ENCODE measurements at regions not wholly inside any gene's neighbourhood (a gene's known extent, or its start where the extent isn't known, plus 50 kb on each side); places are given as distances from the start of the nearest gene placed in this dataset.

DNA sequence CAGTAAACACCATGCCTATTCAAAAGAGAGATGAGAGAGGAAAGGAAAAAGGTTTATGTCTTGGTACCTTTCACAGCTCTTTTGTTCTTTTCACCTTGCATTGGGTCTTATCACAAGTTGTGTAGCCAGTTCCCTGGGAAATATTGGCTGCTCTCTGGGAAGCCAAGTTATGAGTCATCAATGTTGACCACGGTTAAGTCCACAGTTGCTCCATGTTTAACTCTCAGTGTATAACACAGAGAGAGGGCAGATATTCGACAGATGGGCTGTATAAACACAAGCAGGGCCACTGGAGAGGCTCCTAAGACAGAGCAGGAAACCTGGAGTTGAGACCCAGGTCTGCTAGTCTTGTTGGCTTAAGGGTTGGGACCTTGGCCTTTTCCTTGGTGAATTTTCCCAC is 718.6 kb downstream of the QKI start:
- BruUV-seq (replicated peaks) = no TSS peak
- peak; percentile 13 for DNase-seq
- CTCF ChIA-PET = interaction anchor here (1.1 kb wide), 1 partner anchor 31 kb away, joined by 3 read pairs; no protein-coding TSS in a partner anchor
- no peak overlapping the region for H3K4me3 Mint-ChIP-seq (ENCODE audit: low read depth, unreplicated experiment)
- intact Hi-C loops (cut with micrococcal nuclease; ENCODE audit: unreplicated experiment) = no loop called here
- no peaks in the 10 kb centered on the region for H3K27me3 Mint-ChIP-seq (ENCODE audit: unreplicated experiment)
- no peak for TF ChIP-seq CTCF (IDR thresholded peaks at IDR 0.05; ENCODE audit: unreplicated experiment)
- no peak overlapping the region for H3K27ac Mint-ChIP-seq (ENCODE audit: unreplicated experiment)
- H3K9me3 Mint-ChIP-seq (ENCODE audit: low read depth, unreplicated experiment) = peaks cover 4% of the 10 kb centered on the region
- no peaks in the 10 kb centered on the region for H3K4me1 Mint-ChIP-seq (ENCODE audit: low read depth, unreplicated experiment)
- H3K36me3 Mint-ChIP-seq (ENCODE audit: insufficient read depth, unreplicated experiment) = no peaks in the 10 kb centered on the region

DNA sequence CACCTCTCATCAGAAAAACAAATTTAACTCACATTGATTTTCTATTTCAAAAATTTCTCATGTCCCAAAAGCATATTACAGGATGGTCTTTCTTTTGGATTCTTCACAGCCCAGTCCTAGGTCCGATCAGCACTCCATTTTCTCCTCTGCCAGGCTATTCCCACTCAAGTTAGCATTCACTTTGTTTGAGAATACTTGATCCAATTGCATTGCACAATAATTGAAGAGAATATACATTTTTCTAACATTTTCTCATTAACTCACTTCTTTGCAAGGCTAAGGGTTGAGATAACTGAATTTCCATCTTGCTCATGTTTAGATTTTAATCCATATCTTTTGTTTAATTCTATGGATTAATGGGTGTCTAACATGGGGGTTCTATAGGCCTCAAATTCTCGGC is 716.1 kb downstream of the QKI start:
- Mint-ChIP-seq H3K4me3 (ENCODE audit: low read depth, unreplicated experiment) (no peak overlapping the region), H3K27me3 (ENCODE audit: unreplicated experiment) (no peaks in the 10 kb centered on the region), H3K36me3 (ENCODE audit: insufficient read depth, unreplicated experiment) (no peaks in the 10 kb centered on the region), H3K9me3 (ENCODE audit: low read depth, unreplicated experiment) (peaks cover 5% of the 10 kb centered on the region), H3K27ac (ENCODE audit: unreplicated experiment) (no peak overlapping the region), H3K4me1 (ENCODE audit: low read depth, unreplicated experiment) (no peaks in the 10 kb centered on the region)
- BruUV-seq (replicated peaks) = no TSS peak
- CTCF ChIA-PET = no interaction called here
- no peak for TF ChIP-seq CTCF (IDR thresholded peaks at IDR 0.05; ENCODE audit: unreplicated experiment)
- intact Hi-C loops (cut with micrococcal nuclease; ENCODE audit: unreplicated experiment) = no loop called here
- no peak for DNase-seq

DNA sequence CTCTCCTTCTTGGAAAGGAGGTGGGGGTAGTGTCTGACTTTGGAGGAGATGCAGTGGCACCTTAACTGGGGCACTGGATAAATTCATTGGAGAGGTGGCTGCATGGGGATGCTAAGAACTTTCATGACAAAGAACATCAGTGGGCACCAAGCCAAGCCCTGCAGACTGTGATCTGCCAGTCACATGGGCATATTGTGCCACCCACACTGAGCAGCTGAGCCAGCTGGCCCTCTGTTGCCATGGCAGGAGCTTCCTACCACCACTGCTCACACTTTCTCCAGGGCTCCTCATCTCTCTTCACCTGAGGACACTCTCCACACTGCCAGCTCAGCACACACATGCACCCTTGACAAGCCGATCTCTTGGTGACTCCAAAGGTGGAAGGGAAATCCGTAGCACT is 715.6 kb downstream of the QKI start:
- no peaks in the 10 kb centered on the region for H3K4me1 Mint-ChIP-seq (ENCODE audit: low read depth, unreplicated experiment)
- no TSS peak for BruUV-seq (replicated peaks)
- no peak overlapping the region for H3K4me3 Mint-ChIP-seq (ENCODE audit: low read depth, unreplicated experiment)
- no peak overlapping the region for H3K27ac Mint-ChIP-seq (ENCODE audit: unreplicated experiment)
- CTCF ChIA-PET = no interaction called here
- H3K36me3 Mint-ChIP-seq (ENCODE audit: insufficient read depth, unreplicated experiment) = no peaks in the 10 kb centered on the region
- no peak for DNase-seq
- no peak for TF ChIP-seq CTCF (IDR thresholded peaks at IDR 0.05; ENCODE audit: unreplicated experiment)
- peaks cover 5% of the 10 kb centered on the region for H3K9me3 Mint-ChIP-seq (ENCODE audit: low read depth, unreplicated experiment)
- intact Hi-C loops (cut with micrococcal nuclease; ENCODE audit: unreplicated experiment) = no loop called here
- no peaks in the 10 kb centered on the region for H3K27me3 Mint-ChIP-seq (ENCODE audit: unreplicated experiment)

DNA sequence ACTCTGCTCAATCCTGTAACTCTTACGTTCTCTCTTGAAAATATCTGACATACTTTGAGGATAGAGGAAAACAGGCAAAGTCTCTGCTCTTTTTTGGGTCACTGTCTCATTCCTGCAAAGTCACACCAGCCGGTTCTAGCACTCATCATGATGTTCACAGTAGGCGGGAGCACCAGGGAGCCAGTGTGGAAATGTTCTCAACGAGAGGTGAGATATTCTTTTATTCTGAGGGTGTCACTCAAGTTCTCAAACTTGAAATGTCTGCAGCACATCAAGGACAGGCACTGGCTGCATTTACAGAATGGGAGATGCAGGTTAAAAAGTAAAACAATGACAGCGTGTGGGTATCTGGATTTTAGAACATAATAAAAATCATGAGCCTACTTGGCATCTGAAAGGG is 714.7 kb downstream of the QKI start:
- Mint-ChIP-seq H3K4me3 (ENCODE audit: low read depth, unreplicated experiment) (no peak overlapping the region), H3K27ac (ENCODE audit: unreplicated experiment) (no peak overlapping the region), H3K36me3 (ENCODE audit: insufficient read depth, unreplicated experiment) (no peaks in the 10 kb centered on the region), H3K9me3 (ENCODE audit: low read depth, unreplicated experiment) (peaks cover 6% of the 10 kb centered on the region), H3K4me1 (ENCODE audit: low read depth, unreplicated experiment) (no peaks in the 10 kb centered on the region), H3K27me3 (ENCODE audit: unreplicated experiment) (no peaks in the 10 kb centered on the region)
- TF ChIP-seq CTCF (IDR thresholded peaks at IDR 0.05; ENCODE audit: unreplicated experiment) = no peak
- CTCF ChIA-PET = no interaction called here
- DNase-seq = no peak
- no TSS peak for BruUV-seq (replicated peaks)
- intact Hi-C loops (cut with micrococcal nuclease; ENCODE audit: unreplicated experiment) = no loop called here

GRCh38 chr6:164128101-164128500 is 713.6 kb downstream of the QKI start:
- DNase-seq = no peak
- BruUV-seq (replicated peaks) = no TSS peak
- intact Hi-C loops (cut with micrococcal nuclease; ENCODE audit: unreplicated experiment) = no loop called here
- Mint-ChIP-seq H3K4me3 (ENCODE audit: low read depth, unreplicated experiment) (no peak overlapping the region), H3K9me3 (ENCODE audit: low read depth, unreplicated experiment) (peaks cover 6% of the 10 kb centered on the region), H3K4me1 (ENCODE audit: low read depth, unreplicated experiment) (no peaks in the 10 kb centered on the region), H3K36me3 (ENCODE audit: insufficient read depth, unreplicated experiment) (no peaks in the 10 kb centered on the region), H3K27me3 (ENCODE audit: unreplicated experiment) (no peaks in the 10 kb centered on the region), H3K27ac (ENCODE audit: unreplicated experiment) (no peak overlapping the region)
- no peak for TF ChIP-seq CTCF (IDR thresholded peaks at IDR 0.05; ENCODE audit: unreplicated experiment)
- CTCF ChIA-PET = no interaction called here
